IMR-90 (cell line): ENCODE measurements at regions not wholly inside any gene's neighbourhood (a gene's known extent, or its start where the extent isn't known, plus 50 kb on each side); places are given as distances from the start of the nearest gene placed in this dataset.

Experiments used
- ATAC-seq: fragments of 200-7000 bp; cut with Tn5 transposase; 2 replicates; pipeline ENCODE4 v1.9.1; 2020; ENCODE audit warnings: low read depth, mild to moderate bottlenecking, moderate library complexity
- BruUV-seq: library from RNA; stranded (reverse); fragments of 400-500 nt; replicated peaks from 2 replicates; lab custom pipeline; 2021; lab: Mats Ljungman, UMichigan
- CTCF ChIA-PET: fragments of 300-600 bp; formaldehyde crosslinking; extraction: SDS; loops from one replicate; lab custom pipeline; 2021; ENCODE audit warnings: antibody characterized with exemption; lab: Yijun Ruan, JAX
- POLR2A ChIA-PET: fragments of 300-600 bp; sonication (Branson Sonifier 250); formaldehyde crosslinking; loops from one replicate; lab custom pipeline; 2022; ENCODE audit warnings: antibody characterized with exemption; ENCODE audit not compliant: unreplicated experiment; lab: Charles Lee
- DNase-seq: peaks from one replicate; pipeline ENCODE4 v3.0.0; 2013
- H2AFZ ChIP-seq: replicated peaks from 2 replicates; pipeline ENCODE3; 2013; ENCODE audit warnings: low read length, mild to moderate bottlenecking; ENCODE audit not compliant: poor library complexity
- H2AK5ac ChIP-seq: 2 replicates; pipeline ENCODE4 v1.6.1; 2013; ENCODE audit warnings: low read depth, low read length, inconsistent platforms
- H2AK9ac ChIP-seq: replicated peaks from 2 replicates; pipeline ENCODE3; 2013; ENCODE audit warnings: mild to moderate bottlenecking, low read depth, low read length, moderate library complexity; ENCODE audit not compliant: poor library complexity
- H2BK120ac ChIP-seq: 2 replicates; pipeline ENCODE4 v1.6.1; 2013; ENCODE audit warnings: low read depth, low read length, inconsistent platforms
- H2BK15ac ChIP-seq: 3 replicates; pipeline ENCODE4 v1.6.1; 2013; ENCODE audit warnings: low read depth, low read length, inconsistent platforms
- H2BK20ac ChIP-seq: 2 replicates; pipeline ENCODE4 v1.6.1; 2013; ENCODE audit warnings: low read depth, mild to moderate bottlenecking, inconsistent platforms, low read length, moderate library complexity
- H2BK5ac ChIP-seq: 2 replicates; pipeline ENCODE4 v1.6.1; 2013; ENCODE audit warnings: mild to moderate bottlenecking, low read depth, low read length, inconsistent platforms; ENCODE audit not compliant: poor library complexity, severe bottlenecking
- H3K14ac ChIP-seq: replicated peaks from 2 replicates; pipeline ENCODE4 v1.6.1; 2013; ENCODE audit warnings: low read depth, low read length, inconsistent platforms
- H3K18ac ChIP-seq: 2 replicates; pipeline ENCODE4 v1.6.1; 2013; ENCODE audit warnings: low read depth, low read length, control low read depth
- H3K23ac ChIP-seq: 2 replicates; pipeline ENCODE4 v1.6.1; 2013; ENCODE audit warnings: low read depth, low read length, inconsistent platforms
- H3K27ac ChIP-seq: 2 replicates; pipeline ENCODE4 v1.5.1; 2013; ENCODE audit warnings: mild to moderate bottlenecking, control low read depth, low read length; ENCODE audit not compliant: insufficient read depth
- H3K27me3 ChIP-seq: 2 replicates; pipeline ENCODE4 v1.6.1; 2013; ENCODE audit warnings: low read length; ENCODE audit not compliant: control insufficient read depth, insufficient read depth
- H3K36me3 ChIP-seq: 2 replicates; pipeline ENCODE4 v1.6.1; 2013; ENCODE audit warnings: low read length, mixed read lengths; ENCODE audit not compliant: control insufficient read depth, insufficient read depth
- H3K4ac ChIP-seq: 2 replicates; pipeline ENCODE4 v1.6.1; 2013; ENCODE audit warnings: low read depth, low read length, inconsistent platforms
- H3K4me1 ChIP-seq: 2 replicates; pipeline ENCODE4 v1.6.1; 2013; ENCODE audit warnings: low read length, mixed read lengths; ENCODE audit not compliant: control insufficient read depth, insufficient read depth
- H3K4me2 ChIP-seq: 2 replicates; pipeline ENCODE4 v1.6.1; 2013; ENCODE audit warnings: low read depth, mild to moderate bottlenecking, control low read depth, low read length, moderate library complexity
- H3K4me3 ChIP-seq: 2 replicates; pipeline ENCODE4 v1.5.1; 2013; ENCODE audit warnings: low read depth, mild to moderate bottlenecking, control low read depth, low read length, moderate library complexity; ENCODE audit not compliant: insufficient read depth
- H3K56ac ChIP-seq: 2 replicates; pipeline ENCODE4 v1.6.1; 2013; ENCODE audit warnings: low read length, inconsistent platforms; ENCODE audit not compliant: insufficient read depth; ENCODE audit errors: extremely low read depth
- H3K79me1 ChIP-seq, 2 experiments: 2 replicates each; pipeline ENCODE4 v1.6.1; 2013; ENCODE audit warnings: low read length in 2 of 2, inconsistent platforms in 1 of 2, low read depth in 1 of 2
- H3K9ac ChIP-seq: 2 replicates; pipeline ENCODE4 v1.6.1; 2013; ENCODE audit warnings: low read depth, low read length, control low read depth
- H3K9me1 ChIP-seq: 2 replicates; pipeline ENCODE4 v1.6.1; 2013; ENCODE audit warnings: low read length, inconsistent platforms; ENCODE audit not compliant: insufficient read depth
- H3K9me3 ChIP-seq: 2 replicates; pipeline ENCODE4 v1.6.1; 2013; ENCODE audit warnings: low read length; ENCODE audit not compliant: control insufficient read depth, insufficient read depth
- H4K20me1 ChIP-seq: 2 replicates; pipeline ENCODE4 v1.6.1; 2013; ENCODE audit warnings: low read length, inconsistent platforms; ENCODE audit not compliant: insufficient read depth
- H4K5ac ChIP-seq: 2 replicates; pipeline ENCODE4 v1.6.1; 2013; ENCODE audit warnings: mild to moderate bottlenecking, low read depth, low read length, control low read depth
- H4K8ac ChIP-seq, 2 experiments: 2 replicates each; pipeline ENCODE4 v1.6.1; 2013; ENCODE audit warnings: low read depth in 2 of 2, low read length in 2 of 2, control low read depth in 1 of 2, inconsistent platforms in 1 of 2
- H4K91ac ChIP-seq: 2 replicates; pipeline ENCODE4 v1.6.1; 2013; ENCODE audit warnings: low read depth, low read length, inconsistent platforms; ENCODE audit not compliant: insufficient read depth
- BHLHE40 ChIP-seq: fragments of 150-350 bp; IDR thresholded peaks from 2 replicates; pipeline ENCODE4 v1.6.1; 2016; ENCODE audit warnings: mild to moderate bottlenecking, low read depth, low read length
- CEBPB ChIP-seq: IDR thresholded peaks from 2 replicates; pipeline ENCODE4 v1.6.1; 2012; ENCODE audit warnings: low read depth, low read length, improper control_type of control experiment
- CHD1 ChIP-seq: IDR thresholded peaks from 2 replicates; pipeline ENCODE4 v1.6.1; 2012; ENCODE audit warnings: low read depth, low read length, improper control_type of control experiment
- FOS ChIP-seq: fragments of 150-350 bp; IDR thresholded peaks from 2 replicates; pipeline ENCODE4 v1.6.1; 2016; ENCODE audit warnings: low read depth, low read length
- MAFK ChIP-seq: IDR thresholded peaks from 2 replicates; pipeline ENCODE4 v1.6.1; 2012; ENCODE audit warnings: low read depth, low read length, improper control_type of control experiment
- MAZ ChIP-seq: IDR thresholded peaks from 2 replicates; pipeline ENCODE4 v1.6.1; 2012; ENCODE audit warnings: low read depth, mild to moderate bottlenecking, low read length, improper control_type of control experiment, moderate library complexity, borderline replicate concordance
- MXI1 ChIP-seq: IDR thresholded peaks from 2 replicates; pipeline ENCODE4 v1.6.1; 2012; ENCODE audit warnings: low read depth, mild to moderate bottlenecking, low read length, moderate library complexity, borderline replicate concordance
- NFE2L2 ChIP-seq: fragments of 150-350 bp; IDR thresholded peaks from 2 replicates; pipeline ENCODE4 v1.6.1; 2016; ENCODE audit warnings: low read depth, mild to moderate bottlenecking, low read length
- POLR2A ChIP-seq: IDR thresholded peaks from 2 replicates; pipeline ENCODE4 v1.6.1; 2012; ENCODE audit warnings: mild to moderate bottlenecking, low read depth, low read length
- RAD21 ChIP-seq: IDR thresholded peaks from 2 replicates; pipeline ENCODE4 v1.6.1; 2012; ENCODE audit warnings: low read length, improper control_type of control experiment
- RCOR1 ChIP-seq: IDR thresholded peaks from 2 replicates; pipeline ENCODE4 v1.6.1; 2012; ENCODE audit warnings: mild to moderate bottlenecking, low read length, improper control_type of control experiment; ENCODE audit not compliant: insufficient replicate concordance
- RFX5 ChIP-seq: IDR thresholded peaks from 2 replicates; pipeline ENCODE4 v1.8.0; 2012; ENCODE audit warnings: low read depth, mild to moderate bottlenecking, low read length, moderate library complexity
- SMC3 ChIP-seq: fragments of 150-350 bp; IDR thresholded peaks from 2 replicates; pipeline ENCODE4 v1.6.1; 2016; ENCODE audit warnings: low read depth, mild to moderate bottlenecking, antibody characterized with exemption, low read length, moderate library complexity
- WGBS, 2 experiments: methylation state at CpG; one replicate each; pipeline versions ENCODE4 v1.1.5 to v1.1.7; 2013; ENCODE audit warnings: missing lambda C conversion rate in 2 of 2; ENCODE audit not compliant: insufficient read length in 1 of 2; ENCODE audit errors: extremely low coverage in 2 of 2; 5-methylcytosine and 5-hydroxymethylcytosine counted together
- dilution Hi-C: fragments of 300-500 bp; cut with HindIII; formaldehyde crosslinking; loops from one replicate; pipeline ENCODE4 v1.14.3; 2018; ENCODE audit warnings: low sequenced_read_pairs; ENCODE audit not compliant: unreplicated experiment
- in situ Hi-C: fragments of 300-500 bp; cut with MboI; formaldehyde crosslinking; loops from 3 replicates; pipeline ENCODE4 v1.14.3; 2019; ENCODE audit warnings: low sequenced_read_pairs, inconsistent platforms, mixed read lengths
- intact Hi-C: fragments of 100-400 bp; cut with micrococcal nuclease; formaldehyde crosslinking; loops from 2 replicates; pipeline ENCODE4 v1.10.0; 2022
- TF ChIP-seq, protein P1 (sequence below): fragments of 150-350 bp; IDR thresholded peaks from 2 replicates; pipeline ENCODE4 v1.6.1; 2016; ENCODE audit warnings: low read depth, mild to moderate bottlenecking, low read length, moderate library complexity, borderline replicate concordance
- TF ChIP-seq, protein P2 (sequence below): conservative IDR thresholded peaks from 2 replicates; pipeline ENCODE4 v1.5.1; 2012; ENCODE audit warnings: mild to moderate bottlenecking, low read depth, low read length, improper control_type of control experiment
- TF ChIP-seq, protein P3 (sequence below): fragments of 150-350 bp; IDR thresholded peaks from 2 replicates; pipeline ENCODE4 v1.6.1; 2017; ENCODE audit warnings: mild to moderate bottlenecking, antibody characterized with exemption, low read length, low read depth

DNA sequence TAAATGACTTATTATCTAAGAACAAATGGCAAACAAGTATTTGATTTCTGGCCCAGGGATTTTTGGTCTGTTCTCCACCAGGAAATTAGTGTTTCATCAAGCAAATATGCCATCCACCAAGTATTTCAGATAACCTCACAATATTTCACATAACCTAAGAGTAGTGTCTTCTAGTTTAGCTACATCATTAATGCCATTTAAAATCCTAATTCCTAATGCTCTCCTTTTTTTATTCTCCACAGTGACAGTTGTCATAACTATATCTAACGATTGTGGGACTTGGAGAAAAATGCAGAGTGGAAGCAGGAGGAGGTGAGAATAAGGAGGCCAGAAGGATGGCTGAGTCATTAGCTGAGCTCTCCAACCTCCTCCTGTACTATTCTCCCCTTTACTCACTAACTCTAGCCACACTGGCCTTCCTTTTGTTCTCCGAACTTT, 58.5 kb upstream of the CTLA4 start:
- H3K9me3 ChIP-seq = peaks cover 4% of the 10 kb centered on the region
- in situ Hi-C loops = loop anchor here (25.0 kb wide), 1 partner anchor 572 kb away; the partner anchor contains the start of gene CYP20A1
- peak overlapping the region; percentile 56 for H4K91ac ChIP-seq
- H2BK15ac ChIP-seq = peak overlapping the region; percentile 55; the same call in 1 of the 3 replicates
- peak; percentile 66 for DNase-seq
- peak overlapping the region; percentile 25 to 83; a peak in 2 of 4 replicates for H4K8ac ChIP-seq
- no peaks in the 10 kb centered on the region for H3K36me3 ChIP-seq
- WGBS, 2 experiments = 75% methylated on average over 1 of the region's 2 CpGs; no CpG with 5 or more reads in 1 of the 2 experiments
- peak overlapping the region; percentile 14; the same call in 1 of the 2 replicates for H3K23ac ChIP-seq
- intact Hi-C loops = loop anchor here (2.0 kb wide), 2 partner anchors 26 to 182 kb away; no protein-coding TSS in a partner anchor
- no peaks in the 10 kb centered on the region for H4K20me1 ChIP-seq
- H2AK9ac ChIP-seq = peak overlapping the region; percentile 74
- H4K5ac ChIP-seq = peak overlapping the region; percentile 93
- peaks cover 16% of the 10 kb centered on the region for H3K4me1 ChIP-seq
- H3K4me3 ChIP-seq = no peak overlapping the region
- H3K4ac ChIP-seq = peak overlapping the region; percentile 51
- H2BK5ac ChIP-seq = peak overlapping the region; percentile 81
- peak overlapping the region; percentile 94 for H3K18ac ChIP-seq
- peak overlapping the region; percentile 23 for H2BK20ac ChIP-seq
- peak overlapping the region; percentile 32; the same call in 1 of the 2 replicates for H3K14ac ChIP-seq
- BruUV-seq = no TSS peak
- no peak overlapping the region for H3K9ac ChIP-seq
- no peak overlapping the region for H3K4me2 ChIP-seq
- H3K27ac ChIP-seq = peak overlapping the region; percentile 42
- H2AFZ ChIP-seq = peak overlapping the region; percentile 38
- H2AK5ac ChIP-seq = peak overlapping the region; percentile 18
- TF ChIP-seq SMC3 (no peak), NFE2L2 (no peak), RCOR1 (no peak), FOS (no peak), MAFK (no peak), MXI1 (no peak), POLR2A (no peak), CHD1 (no peak), BHLHE40 (no peak), RAD21 (no peak), CEBPB (no peak), MAZ (no peak), RFX5 (no peak)
- TF ChIP-seq, protein P1, sequence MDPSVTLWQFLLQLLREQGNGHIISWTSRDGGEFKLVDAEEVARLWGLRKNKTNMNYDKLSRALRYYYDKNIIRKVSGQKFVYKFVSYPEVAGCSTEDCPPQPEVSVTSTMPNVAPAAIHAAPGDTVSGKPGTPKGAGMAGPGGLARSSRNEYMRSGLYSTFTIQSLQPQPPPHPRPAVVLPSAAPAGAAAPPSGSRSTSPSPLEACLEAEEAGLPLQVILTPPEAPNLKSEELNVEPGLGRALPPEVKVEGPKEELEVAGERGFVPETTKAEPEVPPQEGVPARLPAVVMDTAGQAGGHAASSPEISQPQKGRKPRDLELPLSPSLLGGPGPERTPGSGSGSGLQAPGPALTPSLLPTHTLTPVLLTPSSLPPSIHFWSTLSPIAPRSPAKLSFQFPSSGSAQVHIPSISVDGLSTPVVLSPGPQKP = no peak
- TF ChIP-seq, protein P2, sequence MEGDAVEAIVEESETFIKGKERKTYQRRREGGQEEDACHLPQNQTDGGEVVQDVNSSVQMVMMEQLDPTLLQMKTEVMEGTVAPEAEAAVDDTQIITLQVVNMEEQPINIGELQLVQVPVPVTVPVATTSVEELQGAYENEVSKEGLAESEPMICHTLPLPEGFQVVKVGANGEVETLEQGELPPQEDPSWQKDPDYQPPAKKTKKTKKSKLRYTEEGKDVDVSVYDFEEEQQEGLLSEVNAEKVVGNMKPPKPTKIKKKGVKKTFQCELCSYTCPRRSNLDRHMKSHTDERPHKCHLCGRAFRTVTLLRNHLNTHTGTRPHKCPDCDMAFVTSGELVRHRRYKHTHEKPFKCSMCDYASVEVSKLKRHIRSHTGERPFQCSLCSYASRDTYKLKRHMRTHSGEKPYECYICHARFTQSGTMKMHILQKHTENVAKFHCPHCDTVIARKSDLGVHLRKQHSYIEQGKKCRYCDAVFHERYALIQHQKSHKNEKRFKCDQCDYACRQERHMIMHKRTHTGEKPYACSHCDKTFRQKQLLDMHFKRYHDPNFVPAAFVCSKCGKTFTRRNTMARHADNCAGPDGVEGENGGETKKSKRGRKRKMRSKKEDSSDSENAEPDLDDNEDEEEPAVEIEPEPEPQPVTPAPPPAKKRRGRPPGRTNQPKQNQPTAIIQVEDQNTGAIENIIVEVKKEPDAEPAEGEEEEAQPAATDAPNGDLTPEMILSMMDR = no peak
- TF ChIP-seq, protein P3, sequence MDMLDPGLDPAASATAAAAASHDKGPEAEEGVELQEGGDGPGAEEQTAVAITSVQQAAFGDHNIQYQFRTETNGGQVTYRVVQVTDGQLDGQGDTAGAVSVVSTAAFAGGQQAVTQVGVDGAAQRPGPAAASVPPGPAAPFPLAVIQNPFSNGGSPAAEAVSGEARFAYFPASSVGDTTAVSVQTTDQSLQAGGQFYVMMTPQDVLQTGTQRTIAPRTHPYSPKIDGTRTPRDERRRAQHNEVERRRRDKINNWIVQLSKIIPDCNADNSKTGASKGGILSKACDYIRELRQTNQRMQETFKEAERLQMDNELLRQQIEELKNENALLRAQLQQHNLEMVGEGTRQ = no peak
- H3K27me3 ChIP-seq = no peaks in the 10 kb centered on the region
- H3K56ac ChIP-seq = no peak overlapping the region
- CTCF ChIA-PET = interaction anchor here (0.5 to 0.7 kb wide), 3 partner anchors 11 to 101 kb away, joined by 3 to 4 read pairs (median 3); no protein-coding TSS in a partner anchor
- POLR2A ChIA-PET = no interaction called here
- dilution Hi-C loops = loop anchor here (25.0 kb wide), 1 partner anchor 297 kb away; no protein-coding TSS in a partner anchor
- H3K9me1 ChIP-seq = peaks cover 16% of the 10 kb centered on the region
- peak overlapping the region; percentile 81 for H2BK120ac ChIP-seq
- peak; percentile 27; the same call in 1 of the 2 replicates for ATAC-seq
- no peaks in the 10 kb centered on the region for H3K79me1 ChIP-seq
